GM18505 (cell line): ENCODE measurements at regions not wholly inside any gene's neighbourhood (a gene's known extent, or its start where the extent isn't known, plus 50 kb on each side); places are given as distances from the start of the nearest gene placed in this dataset.

Source experiments
- ATAC-seq: cut with Tn5 transposase; IDR thresholded peaks from one replicate; pipeline ENCODE4 v1.9.1; 2021; ENCODE audit not compliant: unreplicated experiment
- POLR2A ChIP-seq: IDR thresholded peaks from 4 replicates; pipeline ENCODE4 v1.6.1; 2011; ENCODE audit warnings: borderline replicate concordance; ENCODE audit not compliant: insufficient read depth, insufficient read length; ENCODE audit errors: extremely low read depth

- no peak for TF ChIP-seq POLR2A
- no peak for ATAC-seq
Observed at GRCh38 chr2:51084750-51085149, 52.8 kb upstream of the NRXN1 start.
